H9 (cell line): ENCODE measurements at regions not wholly inside any gene's neighbourhood (a gene's known extent, or its start where the extent isn't known, plus 50 kb on each side); places are given as distances from the start of the nearest gene placed in this dataset.

Experiments
- DNase-seq: peaks from one replicate; pipeline ENCODE4 v3.0.0-alpha.2; 2017
- H2AFZ ChIP-seq: one replicate; pipeline ENCODE4 v1.6.1; 2013; ENCODE audit warnings: mild to moderate bottlenecking, low read length, control low read depth, moderate library complexity
- H2AK5ac ChIP-seq: 2 replicates; pipeline ENCODE4 v1.6.1; 2013; ENCODE audit warnings: low read length, control low read depth, mixed read lengths; ENCODE audit not compliant: insufficient read length
- H2BK120ac ChIP-seq: one replicate; pipeline ENCODE4 v1.6.1; 2013; ENCODE audit warnings: low read depth, mild to moderate bottlenecking, low read length, control low read depth, inconsistent platforms; ENCODE audit not compliant: poor library complexity, severe bottlenecking
- H2BK12ac ChIP-seq: 2 replicates; pipeline ENCODE4 v1.6.1; 2013; ENCODE audit warnings: low read length, control low read depth, mixed read lengths, low read depth; ENCODE audit not compliant: insufficient read length
- H2BK15ac ChIP-seq: 2 replicates; pipeline ENCODE4 v1.6.1; 2013; ENCODE audit warnings: low read depth, low read length, control low read depth
- H2BK20ac ChIP-seq: one replicate; pipeline ENCODE4 v1.6.1; 2013; ENCODE audit warnings: low read depth, mild to moderate bottlenecking, low read length, control low read depth, inconsistent platforms; ENCODE audit not compliant: poor library complexity, severe bottlenecking
- H2BK5ac ChIP-seq: 2 replicates; pipeline ENCODE4 v1.6.1; 2013; ENCODE audit warnings: low read length, control low read depth, mixed read lengths; ENCODE audit not compliant: insufficient read length
- H3K14ac ChIP-seq: 2 replicates; pipeline ENCODE4 v1.6.1; 2013; ENCODE audit warnings: low read length, control low read depth; ENCODE audit not compliant: insufficient read depth
- H3K18ac ChIP-seq: 2 replicates; pipeline ENCODE4 v1.6.1; 2013; ENCODE audit warnings: low read depth, mild to moderate bottlenecking, mixed read lengths, low read length, control low read depth; ENCODE audit not compliant: insufficient read length
- H3K23ac ChIP-seq: 2 replicates; pipeline ENCODE4 v1.6.1; 2013; ENCODE audit warnings: low read length, control low read depth, mixed read lengths, low read depth; ENCODE audit not compliant: insufficient read length
- H3K23me2 ChIP-seq: 2 replicates; pipeline ENCODE4 v1.6.1; 2013; ENCODE audit warnings: low read depth, mild to moderate bottlenecking, mixed read lengths, low read length, control low read depth; ENCODE audit not compliant: insufficient read length, poor library complexity, severe bottlenecking
- H3K27ac ChIP-seq: 2 replicates; pipeline ENCODE4 v1.5.1; 2013; ENCODE audit warnings: low read length, control low read depth, mixed read lengths, low read depth; ENCODE audit not compliant: insufficient read length
- H3K27me3 ChIP-seq: 2 replicates; pipeline ENCODE4 v1.6.1; 2013; ENCODE audit warnings: low read length, control low read depth, inconsistent platforms; ENCODE audit not compliant: insufficient read depth
- H3K4ac ChIP-seq: 2 replicates; pipeline ENCODE4 v1.6.1; 2013; ENCODE audit warnings: low read depth, mild to moderate bottlenecking, control low read depth, inconsistent platforms, low read length, moderate library complexity
- H3K4me1 ChIP-seq: 2 replicates; pipeline ENCODE4 v1.6.1; 2013; ENCODE audit warnings: low read length, control low read depth, inconsistent platforms; ENCODE audit not compliant: insufficient read depth
- H3K4me2 ChIP-seq: 2 replicates; pipeline ENCODE4 v1.6.1; 2013; ENCODE audit warnings: low read length, control low read depth, mixed read lengths; ENCODE audit not compliant: insufficient read length, insufficient read depth
- H3K56ac ChIP-seq: 2 replicates; pipeline ENCODE4 v1.6.1; 2013; ENCODE audit warnings: low read depth, mild to moderate bottlenecking, mixed read lengths, low read length, control low read depth; ENCODE audit not compliant: insufficient read length
- H3K79me1 ChIP-seq: 2 replicates; pipeline ENCODE4 v1.6.1; 2013; ENCODE audit warnings: low read depth, mild to moderate bottlenecking, moderate library complexity, low read length, control low read depth, inconsistent platforms; ENCODE audit not compliant: insufficient read depth, poor library complexity, severe bottlenecking
- H3K79me2 ChIP-seq: 2 replicates; pipeline ENCODE4 v1.6.1; 2013; ENCODE audit warnings: low read length, control low read depth, inconsistent platforms; ENCODE audit not compliant: insufficient read depth
- H3K9ac ChIP-seq: 2 replicates; pipeline ENCODE4 v1.6.1; 2013; ENCODE audit warnings: low read length, control low read depth, mixed read lengths; ENCODE audit not compliant: insufficient read length; ENCODE audit errors: extremely low read depth
- H3K9me3 ChIP-seq: one replicate; pipeline ENCODE4 v1.6.1; 2013; ENCODE audit warnings: low read depth, low read length, inconsistent platforms; ENCODE audit not compliant: control insufficient read depth
- H3T11ph ChIP-seq: one replicate; pipeline ENCODE4 v1.6.1; 2013; ENCODE audit warnings: mild to moderate bottlenecking, low read length, control low read depth, inconsistent platforms
- H4K20me1 ChIP-seq: one replicate; pipeline ENCODE4 v1.6.1; 2013; ENCODE audit not compliant: control insufficient read depth, insufficient read length, insufficient read depth
- H4K5ac ChIP-seq: 2 replicates; pipeline ENCODE4 v1.6.1; 2013; ENCODE audit warnings: low read depth, mild to moderate bottlenecking, mixed read lengths, low read length, control low read depth; ENCODE audit not compliant: insufficient read length
- H4K8ac ChIP-seq: replicated peaks from 2 replicates; pipeline ENCODE4 v1.6.1; 2013; ENCODE audit warnings: low read length, control low read depth, mixed read lengths, low read depth; ENCODE audit not compliant: insufficient read length
- H4K91ac ChIP-seq: 2 replicates; pipeline ENCODE4 v1.6.1; 2013; ENCODE audit warnings: low read depth, mild to moderate bottlenecking, moderate library complexity, mixed read lengths, low read length, control low read depth; ENCODE audit not compliant: insufficient read length
- H3K27ac Mint-ChIP-seq, 3 experiments: 2 replicates in 2 of 3; 3 replicates in 1 of 3; pipeline ENCODE4 v1.8.0; 2020 to 2021; ENCODE audit warnings: mixed read lengths in 3 of 3, mild to moderate bottlenecking in 1 of 3, moderate library complexity in 1 of 3
- H3K27me3 Mint-ChIP-seq: 2 replicates; pipeline ENCODE4 v1.8.0; 2021; ENCODE audit warnings: low read depth, mild to moderate bottlenecking, moderate library complexity, mixed read lengths
- H3K36me3 Mint-ChIP-seq, 3 experiments: 2 replicates in 2 of 3; 3 replicates in 1 of 3; pipeline ENCODE4 v1.8.0; 2020 to 2021; ENCODE audit warnings: low read depth in 3 of 3, mixed read lengths in 3 of 3; ENCODE audit not compliant: insufficient read depth in 1 of 3
- H3K4me1 Mint-ChIP-seq, 2 experiments: 2 replicates each; pipeline ENCODE4 v1.8.0; 2020; ENCODE audit warnings: mixed read lengths in 2 of 2
- H3K4me3 Mint-ChIP-seq, 2 experiments: 2 replicates in 1 of 2; 3 replicates in 1 of 2; pipeline ENCODE4 v1.8.0; 2020 to 2021; ENCODE audit warnings: mild to moderate bottlenecking in 2 of 2, mixed read lengths in 2 of 2, moderate library complexity in 1 of 2
- H3K9me3 Mint-ChIP-seq, 2 experiments: 2 replicates in 1 of 2; 3 replicates in 1 of 2; pipeline ENCODE4 v1.8.0; 2020; ENCODE audit warnings: mild to moderate bottlenecking in 2 of 2, mixed read lengths in 2 of 2, moderate library complexity in 1 of 2
- WGBS: extraction: QIAGEN DNeasy Blood & Tissue Kit; methylation state at CpG from one replicate; pipeline ENCODE4 v1.1.7; 2013; ENCODE audit warnings: missing lambda C conversion rate, low lambda C conversion rate, mixed read lengths; ENCODE audit not compliant: insufficient read length; ENCODE audit errors: extremely low coverage; 5-methylcytosine and 5-hydroxymethylcytosine counted together
- TF ChIP-seq, protein P1 (sequence below): fragments of 200-600 bp; sonication (generic); conservative IDR thresholded peaks from 3 replicates; pipeline ENCODE4 v1.8.0; 2021; ENCODE audit warnings: antibody characterized with exemption, mild to moderate bottlenecking

DNA sequence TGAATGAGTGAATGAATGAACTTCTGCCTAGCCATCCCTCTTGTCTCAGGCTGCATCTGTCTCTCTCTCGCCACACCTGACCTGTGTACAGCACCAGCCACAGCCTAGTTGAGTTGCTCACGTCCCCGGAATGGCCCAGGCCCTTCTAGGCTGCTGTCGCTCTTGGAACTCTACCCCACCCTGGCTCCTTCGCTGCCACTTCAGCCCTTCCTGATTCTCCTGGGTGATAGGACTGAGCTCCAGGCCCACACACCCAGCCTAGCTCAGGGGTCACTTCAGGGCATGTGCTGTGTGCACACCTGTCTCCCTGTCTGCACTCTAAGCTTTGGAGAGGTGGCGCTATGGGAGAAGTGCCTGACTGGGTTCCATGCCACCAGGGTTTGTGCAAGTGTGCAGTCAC is 236.6 kb downstream of the GLI2 start:
- Histone ChIP-seq H2BK20ac (no peak overlapping the region), H2AFZ (no peak overlapping the region), H3T11ph (no peak overlapping the region), H3K23ac (no peak overlapping the region), H2BK12ac (no peak overlapping the region), H3K4me1 (no peaks in the 10 kb centered on the region), H3K4ac (no peak overlapping the region), H3K18ac (no peak overlapping the region), H3K23me2 (no peaks in the 10 kb centered on the region), H3K79me1 (no peaks in the 10 kb centered on the region), H2BK120ac (no peak overlapping the region), H3K9ac (no peak overlapping the region), H3K79me2 (no peaks in the 10 kb centered on the region), H4K20me1 (no peaks in the 10 kb centered on the region), H2BK15ac (no peak overlapping the region), H3K9me3 (no peaks in the 10 kb centered on the region), H4K5ac (no peak overlapping the region), H2AK5ac (no peak overlapping the region), H4K8ac (no peak overlapping the region), H2BK5ac (no peak overlapping the region), H3K14ac (no peak overlapping the region), H3K27me3 (no peaks in the 10 kb centered on the region), H3K27ac (no peak overlapping the region), H3K56ac (no peak overlapping the region), H3K4me2 (no peak overlapping the region), H4K91ac (no peak overlapping the region)
- no CpG with 5 or more reads among the region's 6 CpGs for WGBS
- no peak overlapping the region for H3K4me3 Mint-ChIP-seq
- H3K4me1 Mint-ChIP-seq, result peaks cover 5 to 6% of the 10 kb centered on the region in 2 experiments
- H3K9me3 Mint-ChIP-seq, result no peaks in the 10 kb centered on the region
- peaks cover 40 to 83% (median 80%) of the 10 kb centered on the region in 3 experiments for H3K36me3 Mint-ChIP-seq
- TF ChIP-seq, protein P1, sequence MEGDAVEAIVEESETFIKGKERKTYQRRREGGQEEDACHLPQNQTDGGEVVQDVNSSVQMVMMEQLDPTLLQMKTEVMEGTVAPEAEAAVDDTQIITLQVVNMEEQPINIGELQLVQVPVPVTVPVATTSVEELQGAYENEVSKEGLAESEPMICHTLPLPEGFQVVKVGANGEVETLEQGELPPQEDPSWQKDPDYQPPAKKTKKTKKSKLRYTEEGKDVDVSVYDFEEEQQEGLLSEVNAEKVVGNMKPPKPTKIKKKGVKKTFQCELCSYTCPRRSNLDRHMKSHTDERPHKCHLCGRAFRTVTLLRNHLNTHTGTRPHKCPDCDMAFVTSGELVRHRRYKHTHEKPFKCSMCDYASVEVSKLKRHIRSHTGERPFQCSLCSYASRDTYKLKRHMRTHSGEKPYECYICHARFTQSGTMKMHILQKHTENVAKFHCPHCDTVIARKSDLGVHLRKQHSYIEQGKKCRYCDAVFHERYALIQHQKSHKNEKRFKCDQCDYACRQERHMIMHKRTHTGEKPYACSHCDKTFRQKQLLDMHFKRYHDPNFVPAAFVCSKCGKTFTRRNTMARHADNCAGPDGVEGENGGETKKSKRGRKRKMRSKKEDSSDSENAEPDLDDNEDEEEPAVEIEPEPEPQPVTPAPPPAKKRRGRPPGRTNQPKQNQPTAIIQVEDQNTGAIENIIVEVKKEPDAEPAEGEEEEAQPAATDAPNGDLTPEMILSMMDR, result no peak
- H3K27me3 Mint-ChIP-seq, result no peaks in the 10 kb centered on the region
- DNase-seq, result no peak
- H3K27ac Mint-ChIP-seq, result peak overlapping the region in 1 of 3 experiments; percentile 23; a peak in 1 of 7 replicates
